ENCODE measurements at regions not wholly inside any gene's neighbourhood (a gene's known extent, or its start where the extent isn't known, plus 50 kb on each side); places are given as distances from the start of the nearest gene placed in this dataset.

DNA sequence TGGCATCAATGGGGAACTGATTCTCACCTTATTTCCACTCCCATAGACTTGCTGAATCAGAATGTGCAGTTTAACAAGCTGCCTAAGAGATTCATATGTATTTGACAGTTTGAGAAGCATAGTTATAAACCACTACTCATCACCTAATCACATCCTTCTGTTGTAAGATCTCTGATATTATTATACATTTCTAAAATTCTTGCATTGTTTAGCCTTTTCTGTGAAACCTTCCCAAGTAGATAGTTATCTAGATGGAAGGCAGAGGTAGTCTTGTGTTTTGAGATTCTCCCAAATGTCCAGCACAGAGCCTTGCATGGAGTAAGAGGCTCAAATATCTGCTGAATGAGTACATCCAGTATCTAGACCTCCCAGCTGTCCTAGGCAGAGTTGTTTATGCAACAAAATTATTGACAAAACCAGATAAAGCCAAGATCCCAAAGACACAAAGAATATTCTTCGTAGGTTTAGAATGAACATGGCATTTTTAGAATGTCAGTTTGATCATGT, 227.3 kb downstream of the KDR start:
- no peaks in the 10 kb centered on the region for H3K79me2 ChIP-seq (ENCODE audit: insufficient read depth, low read length)
- H3K4ac ChIP-seq (ENCODE audit: low read depth, low read length) = no peak overlapping the region
- no peak overlapping the region for H3T11ph ChIP-seq (ENCODE audit: low read length)
- no peak overlapping the region for H2BK15ac ChIP-seq (ENCODE audit: low read depth, low read length)
- H3K79me1 ChIP-seq (ENCODE audit: insufficient read depth, low read depth, low read length, poor library complexity, severe bottlenecking) = no peaks in the 10 kb centered on the region
- no peak overlapping the region for H3K23ac ChIP-seq (ENCODE audit: insufficient read length, low read depth, low read length)
- Mint-ChIP-seq H3K4me3 (no peak overlapping the region), H3K9me3 (peaks cover 0 to 2% of the 10 kb centered on the region in 2 experiments; a peak in 2 of 5 replicates), H3K27ac (no peak overlapping the region), H3K4me1 (no peaks in the 10 kb centered on the region), H3K27me3 (ENCODE audit: low read depth) (peaks cover 5% of the 10 kb centered on the region; the same call in 1 of the 2 replicates), H3K36me3 (ENCODE audit: insufficient read depth in 1 of 3, low read depth in 3 of 3) (no peaks in the 10 kb centered on the region; a peak in 1 of 7 replicates)
- no peak overlapping the region for H2AFZ ChIP-seq (ENCODE audit: low read length)
- no peaks in the 10 kb centered on the region for H3K27me3 ChIP-seq (ENCODE audit: insufficient read depth, low read length)
- H2BK12ac ChIP-seq (ENCODE audit: insufficient read length, low read depth, low read length) = no peak overlapping the region
- no peaks in the 10 kb centered on the region for H3K23me2 ChIP-seq (ENCODE audit: insufficient read length, low read depth, low read length, poor library complexity, severe bottlenecking)
- no peak overlapping the region for H3K56ac ChIP-seq (ENCODE audit: insufficient read length, low read depth, low read length)
- H3K9me3 ChIP-seq (ENCODE audit: control insufficient read depth, low read depth, low read length) = no peaks in the 10 kb centered on the region
- H3K18ac ChIP-seq (ENCODE audit: insufficient read length, low read depth, low read length) = no peak overlapping the region
- WGBS (ENCODE audit: extremely low coverage, insufficient read length, low lambda C conversion rate) = no CpG with 5 or more reads among the region's 1 CpG
- no peak overlapping the region for H4K91ac ChIP-seq (ENCODE audit: insufficient read length, low read depth, low read length)
- DNase-seq = no peak
- H3K14ac ChIP-seq (ENCODE audit: insufficient read depth, low read length) = no peak overlapping the region
- no peak overlapping the region for H3K4me2 ChIP-seq (ENCODE audit: insufficient read depth, insufficient read length, low read length)
- no peak overlapping the region for H2AK5ac ChIP-seq (ENCODE audit: insufficient read length, low read length)
- H3K9ac ChIP-seq (ENCODE audit: extremely low read depth, insufficient read length, low read length) = no peak overlapping the region
- TF ChIP-seq, protein P1, sequence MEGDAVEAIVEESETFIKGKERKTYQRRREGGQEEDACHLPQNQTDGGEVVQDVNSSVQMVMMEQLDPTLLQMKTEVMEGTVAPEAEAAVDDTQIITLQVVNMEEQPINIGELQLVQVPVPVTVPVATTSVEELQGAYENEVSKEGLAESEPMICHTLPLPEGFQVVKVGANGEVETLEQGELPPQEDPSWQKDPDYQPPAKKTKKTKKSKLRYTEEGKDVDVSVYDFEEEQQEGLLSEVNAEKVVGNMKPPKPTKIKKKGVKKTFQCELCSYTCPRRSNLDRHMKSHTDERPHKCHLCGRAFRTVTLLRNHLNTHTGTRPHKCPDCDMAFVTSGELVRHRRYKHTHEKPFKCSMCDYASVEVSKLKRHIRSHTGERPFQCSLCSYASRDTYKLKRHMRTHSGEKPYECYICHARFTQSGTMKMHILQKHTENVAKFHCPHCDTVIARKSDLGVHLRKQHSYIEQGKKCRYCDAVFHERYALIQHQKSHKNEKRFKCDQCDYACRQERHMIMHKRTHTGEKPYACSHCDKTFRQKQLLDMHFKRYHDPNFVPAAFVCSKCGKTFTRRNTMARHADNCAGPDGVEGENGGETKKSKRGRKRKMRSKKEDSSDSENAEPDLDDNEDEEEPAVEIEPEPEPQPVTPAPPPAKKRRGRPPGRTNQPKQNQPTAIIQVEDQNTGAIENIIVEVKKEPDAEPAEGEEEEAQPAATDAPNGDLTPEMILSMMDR (conservative IDR thresholded peaks at IDR 0.05) = no peak
- no peak overlapping the region for H4K8ac ChIP-seq (replicated peaks; ENCODE audit: insufficient read length, low read depth, low read length)
- H2BK5ac ChIP-seq (ENCODE audit: insufficient read length, low read length) = no peak overlapping the region
- H2BK20ac ChIP-seq (ENCODE audit: low read depth, low read length, poor library complexity, severe bottlenecking) = no peak overlapping the region
- H2BK120ac ChIP-seq (ENCODE audit: low read depth, low read length, poor library complexity, severe bottlenecking) = no peak overlapping the region
- H3K4me1 ChIP-seq (ENCODE audit: insufficient read depth, low read length) = no peaks in the 10 kb centered on the region
- H3K27ac ChIP-seq (ENCODE audit: insufficient read length, low read depth, low read length) = no peak overlapping the region
- H4K5ac ChIP-seq (ENCODE audit: insufficient read length, low read depth, low read length) = no peak overlapping the region
- H4K20me1 ChIP-seq (ENCODE audit: control insufficient read depth, insufficient read depth, insufficient read length) = no peaks in the 10 kb centered on the region
